ENCODE measurements at regions not wholly inside any gene's neighbourhood (a gene's known extent, or its start where the extent isn't known, plus 50 kb on each side); places are given as distances from the start of the nearest gene placed in this dataset.

DNA sequence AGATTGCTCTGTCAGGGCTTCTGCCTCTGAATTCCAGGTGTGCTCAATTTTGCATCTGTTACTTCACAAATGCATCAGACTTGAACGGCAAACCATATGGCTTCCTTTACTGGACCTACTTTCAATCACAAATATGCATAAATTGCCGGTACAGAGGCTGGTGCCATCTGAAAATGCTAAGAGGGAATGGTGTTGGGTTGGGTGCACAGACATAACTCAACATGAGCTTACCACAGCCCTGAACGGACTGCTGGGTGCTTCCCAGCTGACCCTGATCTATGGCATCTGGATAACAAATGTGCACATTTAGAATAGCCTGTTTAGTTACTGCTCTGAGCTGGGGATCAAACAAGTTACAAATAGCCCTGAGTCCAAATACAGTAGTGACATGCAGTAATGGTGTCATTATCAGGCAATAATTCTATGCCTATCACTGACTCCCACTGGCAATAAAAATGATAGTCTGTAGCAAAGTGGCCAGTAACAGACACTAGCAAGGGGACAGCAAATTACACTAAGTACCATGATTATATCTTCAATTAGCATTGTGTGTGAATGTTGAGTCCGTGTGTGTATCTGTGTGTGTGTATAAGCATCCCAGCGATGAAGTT is 927.3 kb downstream of the DIAPH3 start:
- DNase-seq (ENCODE audit: extremely low spot score), result no peak
- ChIA-PET POLR2A (no interaction called here), CTCF (no interaction called here)
- TF ChIP-seq CTCF (IDR thresholded peaks at IDR 0.05; ENCODE audit: control extremely low read depth, extremely low read depth, low read depth, missing control alignments), result no peak

DNA sequence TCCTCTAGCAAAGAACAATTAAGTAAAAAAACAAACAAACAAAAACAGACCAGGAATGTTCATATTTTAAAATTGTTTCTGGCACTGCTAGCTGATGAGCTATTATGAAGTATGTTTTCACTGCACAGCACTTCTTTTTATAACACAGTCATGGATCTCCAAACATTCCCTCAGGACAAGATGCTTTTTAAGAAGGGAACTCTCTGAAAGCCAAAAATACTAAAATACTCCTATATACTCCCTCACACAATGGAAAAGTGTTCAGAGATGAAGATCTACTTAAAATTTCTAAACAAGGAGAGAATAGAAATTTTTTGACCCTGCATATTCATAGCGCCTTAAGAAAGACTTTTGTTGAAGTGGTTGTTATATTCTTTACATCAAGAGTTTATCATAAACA is 926.8 kb downstream of the DIAPH3 start:
- CTCF ChIA-PET, result interaction anchor here (2.2 kb wide), 1 partner anchor 11 kb away, joined by 9 read pairs; no protein-coding TSS in a partner anchor
- POLR2A ChIA-PET, result no interaction called here
- TF ChIP-seq CTCF (IDR thresholded peaks at IDR 0.05; ENCODE audit: control extremely low read depth, extremely low read depth, low read depth, missing control alignments), result no peak
- DNase-seq (ENCODE audit: extremely low spot score), result no peak

DNA sequence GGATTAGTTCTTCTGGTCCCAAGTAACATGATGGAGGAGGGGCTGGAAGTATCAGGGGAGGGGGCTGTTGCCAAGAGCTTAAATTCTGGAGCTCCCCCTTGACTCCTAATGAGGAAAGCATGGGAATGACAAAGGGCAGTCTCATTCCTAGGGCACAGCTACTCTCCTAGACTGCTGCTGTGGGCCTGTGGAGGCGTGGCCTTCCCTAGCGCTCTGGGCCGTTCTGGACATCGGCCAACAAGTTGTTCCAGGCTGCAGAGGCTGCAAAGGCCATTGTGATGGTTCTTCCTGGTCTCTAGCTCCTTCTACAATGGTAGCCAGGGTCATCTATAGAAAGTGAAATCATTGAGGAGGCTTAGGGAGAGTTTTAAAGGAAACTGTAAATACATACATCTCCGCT is 916.6 kb downstream of the DIAPH3 start:
- CTCF ChIA-PET, result interaction anchor here (1.0 to 1.1 kb wide), 2 partner anchors 12 to 19 kb away, joined by 3 to 4 read pairs; no protein-coding TSS in a partner anchor
- POLR2A ChIA-PET, result no interaction called here
- TF ChIP-seq CTCF (IDR thresholded peaks at IDR 0.05; ENCODE audit: control extremely low read depth, extremely low read depth, low read depth, missing control alignments), result no peak
- no peak for DNase-seq (ENCODE audit: extremely low spot score)

DNA sequence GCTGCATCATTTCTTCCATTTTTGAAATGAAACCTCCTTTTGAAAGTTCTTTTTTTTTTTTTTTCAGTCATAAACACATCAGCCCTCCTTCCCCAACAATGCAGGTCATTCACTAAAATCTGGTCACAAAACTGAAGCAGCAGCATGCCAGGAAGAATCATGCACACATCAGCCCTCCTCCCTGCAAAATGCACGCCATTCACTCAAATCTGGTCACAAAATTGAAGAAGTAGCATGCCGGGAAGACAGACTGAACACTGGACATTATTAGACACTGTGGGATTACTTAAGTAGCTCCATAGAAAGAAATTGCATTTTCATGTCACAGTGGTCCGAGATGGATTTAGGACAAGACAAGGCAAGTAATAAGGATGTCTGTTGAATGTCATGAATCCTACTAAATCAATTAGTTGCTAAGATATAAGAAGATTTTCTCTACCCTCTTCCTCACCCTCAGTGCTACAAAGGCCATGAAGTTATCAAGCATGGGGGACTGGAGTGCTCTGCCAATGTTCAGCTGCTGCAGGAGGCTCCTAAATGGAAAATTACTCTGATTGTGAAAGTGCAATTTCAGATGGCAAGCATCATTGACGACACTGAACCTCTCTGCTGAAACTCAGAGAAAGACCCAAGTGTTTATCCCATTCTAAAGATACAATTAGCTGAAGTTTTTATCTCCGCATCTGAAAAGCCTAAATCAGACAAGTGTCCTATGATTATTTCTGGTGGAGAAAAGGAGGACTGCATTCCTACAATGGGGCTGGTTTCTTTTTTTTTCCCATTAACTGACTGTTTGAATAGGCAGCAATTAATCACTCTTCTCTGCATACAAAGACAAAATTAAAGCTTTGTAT is 913.2 kb downstream of the DIAPH3 start:
- TF ChIP-seq CTCF (IDR thresholded peaks at IDR 0.05; ENCODE audit: control extremely low read depth, extremely low read depth, low read depth, missing control alignments), result no peak
- DNase-seq (ENCODE audit: extremely low spot score), result no peak
- CTCF ChIA-PET, result no interaction called here
- POLR2A ChIA-PET, result no interaction called here

DNA sequence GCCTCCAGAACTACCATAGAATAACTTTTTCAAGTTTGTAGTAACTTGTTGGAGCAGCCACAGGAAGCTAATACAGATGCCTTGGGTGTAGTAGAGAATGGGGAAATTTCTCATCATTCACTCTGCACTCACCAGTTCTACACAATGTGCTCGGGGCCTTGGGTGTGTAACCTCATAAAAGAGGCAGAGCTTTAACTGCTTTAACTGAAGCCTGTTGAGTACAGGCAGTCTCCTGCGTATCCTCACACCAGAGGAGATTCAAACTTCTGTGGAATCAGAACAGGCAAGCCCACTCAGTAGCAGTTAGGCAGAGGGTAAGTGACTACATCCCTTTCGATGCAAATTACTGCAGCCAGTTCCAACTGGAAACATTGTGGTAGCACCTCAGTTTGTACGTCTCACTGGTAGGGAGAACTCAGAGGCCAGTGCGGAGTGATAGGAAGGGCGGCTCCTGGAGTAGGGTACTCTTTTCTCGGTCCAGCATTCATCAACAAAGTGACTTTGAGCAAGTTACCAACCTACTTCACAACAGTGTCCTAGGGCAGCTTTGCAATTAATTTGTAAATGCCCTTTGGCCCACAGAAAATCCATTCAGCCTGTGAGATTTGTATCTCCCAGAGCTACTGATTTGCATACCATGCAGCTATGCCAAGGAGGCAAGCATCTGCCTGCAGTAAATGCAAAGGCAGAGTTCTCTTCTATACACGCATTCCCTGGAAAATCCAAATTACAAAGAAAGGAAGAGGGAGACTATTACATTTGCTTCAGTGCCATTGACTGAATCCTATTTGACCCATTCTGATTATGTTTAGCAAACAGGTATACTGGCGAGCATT is 904.3 kb downstream of the DIAPH3 start:
- TF ChIP-seq CTCF (IDR thresholded peaks at IDR 0.05; ENCODE audit: control extremely low read depth, extremely low read depth, low read depth, missing control alignments), result no peak
- DNase-seq (ENCODE audit: extremely low spot score), result no peak
- ChIA-PET POLR2A (no interaction called here), CTCF (interaction anchor here (1.6 to 1.7 kb wide), 2 partner anchors 9 to 63 kb away, joined by 3 to 4 read pairs; no protein-coding TSS in a partner anchor)

- no peak for DNase-seq (ENCODE audit: extremely low spot score)
- CTCF ChIA-PET, result interaction anchor here (1.1 kb wide), 2 partner anchors 24 to 1637 kb away, joined by 3 to 5 read pairs; no protein-coding TSS in a partner anchor
- POLR2A ChIA-PET, result no interaction called here
- TF ChIP-seq CTCF (IDR thresholded peaks at IDR 0.05; ENCODE audit: control extremely low read depth, extremely low read depth, low read depth, missing control alignments), result no peak
Measured at GRCh38 chr13:59261928-59262488, 901.7 kb downstream of the DIAPH3 start.
